ENCODE measurements at regions not wholly inside any gene's neighbourhood (a gene's known extent, or its start where the extent isn't known, plus 50 kb on each side); places are given as distances from the start of the nearest gene placed in this dataset.

- TF ChIP-seq EZH2 (IDR thresholded peaks at IDR 0.05) (no peak), POLR2AphosphoS5 (IDR thresholded peaks at IDR 0.05; ENCODE audit: borderline replicate concordance, low read depth, low read length) (no peak), FOXP2 (optimal IDR thresholded peaks at IDR 0.05; ENCODE audit: control extremely low read depth, extremely low read length, insufficient read depth) (no peak)
- Histone ChIP-seq H3K9ac (ENCODE audit: insufficient read length) (no peak overlapping the region), H3K27ac (no peak overlapping the region), H3K36me3 (ENCODE audit: insufficient read depth, low read length) (no peaks in the 10 kb centered on the region), H3K4me3 (no peak overlapping the region), H3K9me3 (ENCODE audit: low read depth, low read length) (no peaks in the 10 kb centered on the region)
- DNase-seq (ENCODE audit: low read depth, low spot score) = no peak
Observed at GRCh38 chr2:138334323-138334722, 167.2 kb upstream of the SPOPL start.

DNA sequence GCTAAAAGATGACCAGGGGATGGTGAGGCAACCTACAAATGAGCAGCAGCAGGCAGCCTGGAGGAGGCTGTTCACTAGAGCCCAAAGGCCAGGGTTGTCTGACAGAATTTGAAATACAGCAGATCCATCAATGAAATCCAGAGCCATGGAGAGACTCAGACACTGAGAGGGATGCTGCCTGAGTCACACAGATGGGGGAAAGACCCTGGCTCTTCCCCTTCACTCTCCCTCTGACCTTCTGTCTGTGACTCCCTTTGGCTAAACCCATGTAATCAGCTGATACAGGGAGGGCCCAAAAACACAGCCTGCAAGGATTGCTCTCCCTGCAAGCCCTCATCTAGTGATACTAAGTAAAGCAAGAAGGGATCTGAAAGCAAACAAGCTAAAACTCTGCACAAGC, 166.5 kb upstream of the SPOPL start:
- H3K27ac ChIP-seq = no peak overlapping the region

DNA sequence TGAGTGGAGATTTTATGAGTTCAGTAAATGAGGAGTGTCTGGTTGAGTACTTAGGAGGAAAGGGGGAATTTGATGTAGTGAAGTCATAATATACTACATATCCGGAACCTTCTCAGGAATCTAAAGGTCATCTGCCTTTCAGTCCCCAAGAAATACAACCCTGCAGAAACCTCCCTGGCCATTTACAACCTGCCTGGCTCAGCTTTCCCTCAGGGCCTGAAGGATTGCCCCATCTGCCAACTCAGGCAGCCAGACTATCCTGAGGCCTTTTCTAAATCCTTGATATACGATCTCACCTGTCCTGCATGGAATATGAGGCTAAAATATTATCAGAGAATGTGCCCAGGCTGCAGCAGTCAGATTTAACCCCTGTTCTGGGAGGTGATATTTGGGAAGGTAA, 165.4 kb upstream of the SPOPL start:
- no peak overlapping the region for H3K9ac ChIP-seq (ENCODE audit: insufficient read length)
- H3K9me3 ChIP-seq (ENCODE audit: low read depth, low read length) = no peaks in the 10 kb centered on the region
- TF ChIP-seq FOXP2 (optimal IDR thresholded peaks at IDR 0.05; ENCODE audit: control extremely low read depth, extremely low read length, insufficient read depth) = no peak
- no peaks in the 10 kb centered on the region for H3K36me3 ChIP-seq (ENCODE audit: insufficient read depth, low read length)
- DNase-seq (ENCODE audit: low read depth, low spot score) = no peak
- no peak overlapping the region for H3K4me3 ChIP-seq
- no peak overlapping the region for H3K27ac ChIP-seq

More for the DNA sequence above, 166.5 kb upstream of the SPOPL start:
- DNase-seq (ENCODE audit: low read depth, low spot score) = no peak
- no peak overlapping the region for H3K4me3 ChIP-seq
- no peaks in the 10 kb centered on the region for H3K9me3 ChIP-seq (ENCODE audit: low read depth, low read length)
- no peak overlapping the region for H3K9ac ChIP-seq (ENCODE audit: insufficient read length)
- no peaks in the 10 kb centered on the region for H3K36me3 ChIP-seq (ENCODE audit: insufficient read depth, low read length)
- TF ChIP-seq EZH2 (IDR thresholded peaks at IDR 0.05) (no peak), POLR2AphosphoS5 (IDR thresholded peaks at IDR 0.05; ENCODE audit: borderline replicate concordance, low read depth, low read length) (no peak), FOXP2 (optimal IDR thresholded peaks at IDR 0.05; ENCODE audit: control extremely low read depth, extremely low read length, insufficient read depth) (no peak)

DNA sequence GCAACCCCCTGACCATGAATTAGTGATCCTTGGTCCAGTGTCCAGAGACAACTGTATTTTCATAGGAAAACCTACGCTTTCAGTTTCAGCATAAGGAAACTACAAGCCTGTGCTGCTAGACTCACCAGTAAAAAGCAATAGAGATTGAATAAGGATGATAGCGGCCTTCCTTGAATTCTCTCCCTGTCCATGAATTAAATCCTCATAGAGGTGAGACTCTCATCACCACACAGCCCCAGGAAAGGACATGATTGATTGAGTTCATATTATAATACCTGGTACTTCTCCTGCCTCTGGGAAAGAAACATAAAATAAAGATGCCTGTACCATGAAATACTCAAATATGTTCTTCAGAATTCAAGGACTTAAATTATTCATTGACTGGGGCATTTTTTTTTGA, 146.3 kb upstream of the SPOPL start:
- no peak overlapping the region for H3K4me3 ChIP-seq
- no peaks in the 10 kb centered on the region for H3K36me3 ChIP-seq (ENCODE audit: insufficient read depth, low read length)
- DNase-seq (ENCODE audit: low read depth, low spot score) = no peak
- H3K9ac ChIP-seq (ENCODE audit: insufficient read length) = no peak overlapping the region
- no peak overlapping the region for H3K27ac ChIP-seq
- no peaks in the 10 kb centered on the region for H3K9me3 ChIP-seq (ENCODE audit: low read depth, low read length)
- TF ChIP-seq POLR2AphosphoS5 (IDR thresholded peaks at IDR 0.05; ENCODE audit: borderline replicate concordance, low read depth, low read length) (no peak), EZH2 (IDR thresholded peaks at IDR 0.05) (no peak), FOXP2 (optimal IDR thresholded peaks at IDR 0.05; ENCODE audit: control extremely low read depth, extremely low read length, insufficient read depth) (no peak)

- H3K36me3 ChIP-seq (ENCODE audit: insufficient read depth, low read length) = no peaks in the 10 kb centered on the region
- TF ChIP-seq POLR2AphosphoS5 (IDR thresholded peaks at IDR 0.05; ENCODE audit: borderline replicate concordance, low read depth, low read length) (no peak), EZH2 (IDR thresholded peaks at IDR 0.05) (no peak), FOXP2 (optimal IDR thresholded peaks at IDR 0.05; ENCODE audit: control extremely low read depth, extremely low read length, insufficient read depth) (no peak)
- DNase-seq (ENCODE audit: low read depth, low spot score) = no peak
- no peaks in the 10 kb centered on the region for H3K9me3 ChIP-seq (ENCODE audit: low read depth, low read length)
- H3K4me3 ChIP-seq = no peak overlapping the region
- H3K27ac ChIP-seq = no peak overlapping the region
- no peak overlapping the region for H3K9ac ChIP-seq (ENCODE audit: insufficient read length)
Observed at GRCh38 chr2:138356178-138356577, 145.4 kb upstream of the SPOPL start.

DNA sequence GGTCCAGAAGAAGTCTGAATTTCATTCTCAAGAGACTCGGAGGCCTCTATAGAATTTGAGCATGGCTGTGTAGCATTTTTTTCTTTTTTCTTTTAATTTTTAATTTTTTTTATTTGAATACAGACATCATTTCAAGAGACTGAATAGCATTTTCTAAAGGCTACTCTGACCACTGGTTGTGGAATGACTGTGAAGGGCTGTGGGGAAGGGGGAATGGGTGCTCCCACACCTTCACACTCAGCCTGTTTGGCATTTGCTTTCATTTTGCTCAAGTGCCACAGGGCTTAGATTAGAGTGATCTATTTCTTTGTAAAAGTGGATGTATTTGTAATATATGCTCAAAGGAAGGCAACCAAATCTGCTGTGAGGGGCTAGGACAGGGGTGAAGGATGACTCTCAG, 142.0 kb upstream of the SPOPL start:
- no peak overlapping the region for H3K27ac ChIP-seq
- H3K4me3 ChIP-seq = no peak overlapping the region
- no peak for DNase-seq (ENCODE audit: low read depth, low spot score)
- TF ChIP-seq EZH2 (IDR thresholded peaks at IDR 0.05) = no peak
- TF ChIP-seq FOXP2 (optimal IDR thresholded peaks at IDR 0.05; ENCODE audit: control extremely low read depth, extremely low read length, insufficient read depth) = no peak
- TF ChIP-seq POLR2AphosphoS5 (IDR thresholded peaks at IDR 0.05; ENCODE audit: borderline replicate concordance, low read depth, low read length) = no peak
- no peaks in the 10 kb centered on the region for H3K36me3 ChIP-seq (ENCODE audit: insufficient read depth, low read length)
- H3K9ac ChIP-seq (ENCODE audit: insufficient read length) = no peak overlapping the region
- H3K9me3 ChIP-seq (ENCODE audit: low read depth, low read length) = no peaks in the 10 kb centered on the region

DNA sequence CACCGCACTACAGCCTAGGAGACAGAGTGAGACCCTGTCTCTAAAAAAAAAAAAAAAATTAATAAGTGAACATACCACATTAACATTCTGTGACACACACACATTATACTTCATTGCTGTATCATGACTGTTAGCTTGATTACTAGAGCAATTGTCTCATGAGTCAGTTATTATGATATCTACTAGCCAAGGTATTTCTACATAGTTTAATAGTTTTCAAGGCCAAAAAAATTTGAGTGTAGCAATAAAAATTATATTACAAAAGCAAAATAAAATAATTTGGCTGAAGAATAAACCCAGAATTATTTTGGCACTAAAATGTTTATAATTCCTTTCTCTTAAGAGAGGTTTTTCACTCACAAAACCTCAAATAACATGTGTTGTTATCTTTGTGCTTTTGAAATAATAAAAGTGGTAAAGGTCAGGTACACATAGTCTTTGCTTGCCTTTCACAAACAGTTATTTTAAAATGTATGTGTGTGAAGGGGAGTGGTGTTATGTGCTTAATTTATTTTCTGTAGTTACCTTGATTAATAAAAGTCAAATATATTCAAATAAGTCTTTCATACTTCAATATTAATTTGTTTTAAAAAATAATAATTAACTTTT, 136.9 kb upstream of the SPOPL start:
- H3K9ac ChIP-seq (ENCODE audit: insufficient read length) = no peak overlapping the region
- H3K9me3 ChIP-seq (ENCODE audit: low read depth, low read length) = no peaks in the 10 kb centered on the region
- H3K4me3 ChIP-seq = no peak overlapping the region
- no peak overlapping the region for H3K27ac ChIP-seq
- H3K36me3 ChIP-seq (ENCODE audit: insufficient read depth, low read length) = no peaks in the 10 kb centered on the region
- TF ChIP-seq POLR2AphosphoS5 (IDR thresholded peaks at IDR 0.05; ENCODE audit: borderline replicate concordance, low read depth, low read length) = no peak
- TF ChIP-seq FOXP2 (optimal IDR thresholded peaks at IDR 0.05; ENCODE audit: control extremely low read depth, extremely low read length, insufficient read depth) = no peak
- no peak for TF ChIP-seq EZH2 (IDR thresholded peaks at IDR 0.05)
- DNase-seq (ENCODE audit: low read depth, low spot score) = no peak

- Histone ChIP-seq H3K4me3 (peak overlapping the region; percentile 39), H3K27ac (peak overlapping the region; percentile 12; the same call in 1 of the 2 replicates), H3K36me3 (ENCODE audit: insufficient read depth, low read length) (no peaks in the 10 kb centered on the region), H3K9me3 (ENCODE audit: low read depth, low read length) (no peaks in the 10 kb centered on the region), H3K9ac (ENCODE audit: insufficient read length) (no peak overlapping the region)
- peak; percentile 16 for DNase-seq (ENCODE audit: low read depth, low spot score)
- no peak for TF ChIP-seq EZH2 (IDR thresholded peaks at IDR 0.05)
- TF ChIP-seq POLR2AphosphoS5 (IDR thresholded peaks at IDR 0.05; ENCODE audit: borderline replicate concordance, low read depth, low read length) = no peak
- TF ChIP-seq FOXP2 (optimal IDR thresholded peaks at IDR 0.05; ENCODE audit: control extremely low read depth, extremely low read length, insufficient read depth) = no peak
Observed at GRCh38 chr2:138365581-138365980, 136.0 kb upstream of the SPOPL start.

- Histone ChIP-seq H3K4me3 (no peak overlapping the region), H3K9me3 (ENCODE audit: low read depth, low read length) (no peaks in the 10 kb centered on the region), H3K36me3 (ENCODE audit: insufficient read depth, low read length) (no peaks in the 10 kb centered on the region), H3K27ac (no peak overlapping the region), H3K9ac (ENCODE audit: insufficient read length) (no peak overlapping the region)
- DNase-seq (ENCODE audit: low read depth, low spot score) = no peak
- no peak for TF ChIP-seq EZH2 (IDR thresholded peaks at IDR 0.05)
- TF ChIP-seq POLR2AphosphoS5 (IDR thresholded peaks at IDR 0.05; ENCODE audit: borderline replicate concordance, low read depth, low read length) = no peak
- no peak for TF ChIP-seq FOXP2 (optimal IDR thresholded peaks at IDR 0.05; ENCODE audit: control extremely low read depth, extremely low read length, insufficient read depth)
Observed at GRCh38 chr2:138369856-138370255, 131.7 kb upstream of the SPOPL start.

Data from SK-N-MC (cell line).